Type B pancreatic cell (in vitro differentiated cells): ENCODE measurements at regions not wholly inside any gene's neighbourhood (a gene's known extent, or its start where the extent isn't known, plus 50 kb on each side); places are given as distances from the start of the nearest gene placed in this dataset.

ENCODE experiments used
- DNase-seq: peaks from one replicate; pipeline ENCODE4 v3.0.0; 2021; ENCODE audit warnings: mixed read lengths; ENCODE audit not compliant: unreplicated experiment; ENCODE audit errors: extremely low spot score
- H3K27ac Mint-ChIP-seq: 2 replicates; pipeline ENCODE4 v1.8.0; 2021; ENCODE audit warnings: mild to moderate bottlenecking, mixed read lengths
- H3K27me3 Mint-ChIP-seq: 2 replicates; pipeline ENCODE4 v1.8.0; 2021; ENCODE audit warnings: mixed read lengths
- H3K36me3 Mint-ChIP-seq: 2 replicates; pipeline ENCODE4 v1.8.0; 2021; ENCODE audit warnings: mixed read lengths
- H3K4me1 Mint-ChIP-seq: one replicate; pipeline ENCODE4 v1.8.0; 2021; ENCODE audit warnings: mixed read lengths; ENCODE audit not compliant: unreplicated experiment
- H3K4me3 Mint-ChIP-seq: 2 replicates; pipeline ENCODE4 v1.8.0; 2021; ENCODE audit warnings: mild to moderate bottlenecking, mixed read lengths
- H3K9me3 Mint-ChIP-seq: 2 replicates; pipeline ENCODE4 v1.8.0; 2021; ENCODE audit warnings: mixed read lengths
- TF ChIP-seq, protein P1 (sequence below): fragments of 200-600 bp; sonication (generic); conservative IDR thresholded peaks from 2 replicates; pipeline ENCODE4 v1.5.0; 2021; ENCODE audit warnings: antibody characterized with exemption, mild to moderate bottlenecking

DNA sequence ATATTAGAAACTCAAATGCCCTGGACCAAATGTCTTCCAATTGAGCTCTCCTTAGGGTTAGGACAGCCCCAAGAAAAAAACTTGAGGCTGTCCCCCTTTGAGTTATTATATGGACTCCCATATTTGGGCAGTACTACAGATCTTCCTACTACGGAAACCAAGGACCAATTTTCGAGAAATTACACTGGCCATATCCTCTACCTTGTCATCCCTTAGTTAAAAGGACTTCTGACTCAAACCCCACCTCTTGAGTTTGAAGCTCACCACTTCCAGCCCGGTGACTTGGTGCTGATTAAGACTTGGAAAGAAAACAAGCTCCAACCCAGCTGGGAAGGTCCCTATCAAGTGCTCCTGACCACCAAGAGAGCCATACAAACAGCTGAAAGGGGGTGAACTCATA lies 497.0 kb upstream of the GRAMD2B start:
- Mint-ChIP-seq H3K9me3 (peaks cover 12% of the 10 kb centered on the region), H3K4me1 (no peaks in the 10 kb centered on the region), H3K27me3 (no peaks in the 10 kb centered on the region), H3K27ac (no peak overlapping the region), H3K4me3 (no peak overlapping the region), H3K36me3 (peaks cover 4% of the 10 kb centered on the region)
- DNase-seq = no peak
- TF ChIP-seq, protein P1, sequence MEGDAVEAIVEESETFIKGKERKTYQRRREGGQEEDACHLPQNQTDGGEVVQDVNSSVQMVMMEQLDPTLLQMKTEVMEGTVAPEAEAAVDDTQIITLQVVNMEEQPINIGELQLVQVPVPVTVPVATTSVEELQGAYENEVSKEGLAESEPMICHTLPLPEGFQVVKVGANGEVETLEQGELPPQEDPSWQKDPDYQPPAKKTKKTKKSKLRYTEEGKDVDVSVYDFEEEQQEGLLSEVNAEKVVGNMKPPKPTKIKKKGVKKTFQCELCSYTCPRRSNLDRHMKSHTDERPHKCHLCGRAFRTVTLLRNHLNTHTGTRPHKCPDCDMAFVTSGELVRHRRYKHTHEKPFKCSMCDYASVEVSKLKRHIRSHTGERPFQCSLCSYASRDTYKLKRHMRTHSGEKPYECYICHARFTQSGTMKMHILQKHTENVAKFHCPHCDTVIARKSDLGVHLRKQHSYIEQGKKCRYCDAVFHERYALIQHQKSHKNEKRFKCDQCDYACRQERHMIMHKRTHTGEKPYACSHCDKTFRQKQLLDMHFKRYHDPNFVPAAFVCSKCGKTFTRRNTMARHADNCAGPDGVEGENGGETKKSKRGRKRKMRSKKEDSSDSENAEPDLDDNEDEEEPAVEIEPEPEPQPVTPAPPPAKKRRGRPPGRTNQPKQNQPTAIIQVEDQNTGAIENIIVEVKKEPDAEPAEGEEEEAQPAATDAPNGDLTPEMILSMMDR = no peak

DNA sequence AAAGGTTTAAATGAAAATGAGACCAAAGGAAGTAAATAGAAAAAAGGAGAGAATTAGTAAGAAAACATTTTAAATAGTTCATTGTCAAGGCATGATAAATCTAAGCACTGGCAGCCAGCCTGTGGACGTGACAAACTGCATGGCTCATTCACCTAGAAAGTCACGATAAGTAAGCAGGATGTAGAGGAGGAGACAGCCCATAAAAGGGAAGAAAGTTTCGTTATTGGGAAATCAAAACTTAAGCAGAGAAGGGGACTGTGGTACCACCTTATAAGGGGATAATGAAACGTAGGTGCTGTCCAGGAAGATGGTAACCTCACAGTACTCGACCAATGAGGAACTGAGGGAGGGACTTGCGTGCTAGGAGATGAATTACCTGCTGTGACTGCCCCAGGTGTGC lies 494.5 kb upstream of the GRAMD2B start:
- H3K9me3 Mint-ChIP-seq = peaks cover 8% of the 10 kb centered on the region
- no peak for DNase-seq

DNA sequence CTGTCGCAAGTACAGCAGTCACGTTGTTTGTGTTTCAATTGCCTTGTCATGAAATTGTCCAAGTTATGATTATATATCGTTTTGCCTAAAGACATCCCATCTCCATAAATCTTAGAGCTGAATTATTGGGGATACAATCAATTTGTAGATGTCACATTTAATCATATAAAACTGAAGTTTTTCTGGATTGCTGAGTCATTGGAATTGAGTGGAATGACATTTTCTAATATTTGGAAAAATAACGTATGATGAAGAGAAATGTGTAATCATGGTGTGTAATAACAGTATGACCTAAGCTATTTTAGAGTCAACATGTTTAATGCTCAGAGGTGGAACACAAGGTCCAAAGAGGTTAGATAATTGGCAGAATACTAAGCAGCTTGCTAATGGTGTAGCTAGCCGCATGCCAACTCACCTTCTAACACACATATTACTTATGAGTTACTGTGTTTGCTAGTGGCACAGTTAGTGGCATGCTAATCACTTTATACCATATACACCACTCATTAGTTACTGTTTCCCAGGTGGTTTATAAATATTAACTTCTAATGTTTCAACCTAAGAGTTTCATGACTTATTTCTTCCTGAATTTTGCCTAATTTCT lies 473.1 kb upstream of the GRAMD2B start:
- H3K9me3 Mint-ChIP-seq = peaks cover 6% of the 10 kb centered on the region
- H3K36me3 Mint-ChIP-seq = no peaks in the 10 kb centered on the region
- H3K4me3 Mint-ChIP-seq = no peak overlapping the region
- no peak for DNase-seq
- H3K4me1 Mint-ChIP-seq = no peaks in the 10 kb centered on the region
- TF ChIP-seq, protein P1 = no peak
- no peaks in the 10 kb centered on the region for H3K27me3 Mint-ChIP-seq
- no peak overlapping the region for H3K27ac Mint-ChIP-seq

More for the DNA sequence above, 494.5 kb upstream of the GRAMD2B start:
- Mint-ChIP-seq H3K27me3 (no peaks in the 10 kb centered on the region), H3K4me3 (no peak overlapping the region), H3K36me3 (peaks cover 4% of the 10 kb centered on the region), H3K4me1 (no peaks in the 10 kb centered on the region), H3K27ac (no peak overlapping the region)
- TF ChIP-seq, protein P1 = no peak

DNA sequence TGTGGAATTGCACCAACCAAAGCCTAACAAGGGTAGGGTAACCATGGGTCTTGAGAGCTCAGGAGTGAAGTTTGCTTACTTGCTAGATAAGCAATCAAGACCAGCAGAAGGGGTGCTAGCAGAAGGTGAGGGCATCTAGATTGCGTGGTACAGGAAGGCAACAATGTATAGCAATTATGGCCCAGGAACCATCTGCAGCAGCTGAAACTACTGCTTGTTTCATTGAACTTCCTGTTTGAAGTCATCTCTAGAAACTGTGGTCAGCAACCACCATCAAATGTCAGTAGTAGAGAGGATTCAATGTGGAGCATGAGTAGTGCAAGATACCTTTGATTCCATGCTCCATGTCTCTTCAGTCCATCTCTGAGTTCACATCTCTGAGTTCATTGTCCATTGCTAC lies 462.1 kb upstream of the GRAMD2B start:
- Mint-ChIP-seq H3K27ac (no peak overlapping the region), H3K4me3 (no peak overlapping the region), H3K9me3 (peaks cover 4% of the 10 kb centered on the region), H3K36me3 (peaks cover 3% of the 10 kb centered on the region), H3K27me3 (peaks cover 3% of the 10 kb centered on the region), H3K4me1 (peaks cover 4% of the 10 kb centered on the region)
- TF ChIP-seq, protein P1 = no peak
- no peak for DNase-seq

DNA sequence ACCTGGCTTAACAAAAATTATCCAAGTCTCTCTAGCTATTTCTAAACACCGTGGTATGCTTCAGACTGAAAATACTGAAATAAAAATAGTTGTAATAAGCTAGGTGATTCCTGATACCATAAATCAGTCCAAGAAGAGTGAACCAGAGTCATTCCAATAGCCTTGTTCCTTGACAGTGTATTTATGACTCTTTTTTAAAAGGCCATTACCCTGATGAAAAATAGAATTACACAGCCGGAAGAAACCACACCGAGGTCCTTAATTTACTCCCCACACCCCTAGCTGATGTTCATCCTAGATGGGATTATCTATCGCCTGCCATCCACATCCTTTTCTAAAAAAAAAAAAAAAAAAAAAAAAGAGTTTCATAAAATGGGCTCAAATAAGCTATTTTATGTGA lies 457.6 kb upstream of the GRAMD2B start:
- Mint-ChIP-seq H3K27me3 (peaks cover 6% of the 10 kb centered on the region), H3K4me1 (peaks cover 12% of the 10 kb centered on the region), H3K36me3 (peaks cover 3% of the 10 kb centered on the region), H3K27ac (no peak overlapping the region), H3K9me3 (peaks cover 5% of the 10 kb centered on the region), H3K4me3 (no peak overlapping the region)
- DNase-seq = no peak
- TF ChIP-seq, protein P1 = no peak

DNA sequence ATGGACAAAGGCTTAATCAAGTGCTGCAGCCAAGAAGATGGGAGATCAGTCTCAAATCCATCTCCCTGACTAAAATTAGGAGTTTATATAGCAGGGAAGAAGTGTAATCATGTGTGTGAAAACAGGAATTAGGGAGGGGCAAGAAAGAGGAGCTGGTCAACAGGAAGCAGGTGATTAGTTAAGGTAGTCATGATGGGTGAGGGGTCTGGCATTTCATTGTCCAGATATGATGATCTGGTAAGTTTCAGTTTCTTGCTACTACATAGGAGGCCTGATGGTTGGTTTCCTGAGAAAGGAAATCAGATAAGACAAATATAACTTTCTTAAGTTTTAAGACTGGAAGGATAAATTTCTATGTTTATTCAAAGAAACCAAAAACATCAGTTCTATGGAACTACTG lies 455.6 kb upstream of the GRAMD2B start:
- TF ChIP-seq, protein P1 = no peak
- Mint-ChIP-seq H3K9me3 (peaks cover 5% of the 10 kb centered on the region), H3K4me1 (peaks cover 18% of the 10 kb centered on the region), H3K27ac (no peak overlapping the region), H3K27me3 (peaks cover 6% of the 10 kb centered on the region), H3K36me3 (peaks cover 3% of the 10 kb centered on the region), H3K4me3 (no peak overlapping the region)
- no peak for DNase-seq
